Spinal cord (tissue), 9 donors: ENCODE measurements at regions not wholly inside any gene's neighbourhood (a gene's known extent, or its start where the extent isn't known, plus 50 kb on each side); places are given as distances from the start of the nearest gene placed in this dataset.
A peak's percentile ranks its signal among the peaks of the same experiment; 100 is the strongest.

Experiments
- DNase-seq, 6 donors: peaks; one replicate each; pipeline versions ENCODE4 v3.0.0 to v3.0.0-alpha.2; 2013 to 2015; ENCODE audit warnings: low spot score in 6 of 6, low read depth in 4 of 6
- H3K27ac ChIP-seq: one replicate; pipeline ENCODE4 v1.5.1; 2013; ENCODE audit warnings: low read depth, low read length, control low read depth
- H3K27me3 ChIP-seq: one replicate; pipeline ENCODE4 v1.6.1; 2013; ENCODE audit warnings: low read length; ENCODE audit not compliant: control insufficient read depth, insufficient read depth
- H3K36me3 ChIP-seq: one replicate; pipeline ENCODE4 v1.6.1; 2013; ENCODE audit warnings: low read length; ENCODE audit not compliant: control insufficient read depth, insufficient read depth
- H3K4me1 ChIP-seq: one replicate; pipeline ENCODE4 v1.6.1; 2013; ENCODE audit warnings: low read length; ENCODE audit not compliant: control insufficient read depth, insufficient read depth
- H3K4me3 ChIP-seq: one replicate; pipeline ENCODE4 v1.5.1; 2013; ENCODE audit warnings: low read depth, low read length, control low read depth
- H3K9me3 ChIP-seq: one replicate; pipeline ENCODE4 v1.6.1; 2013; ENCODE audit warnings: low read length; ENCODE audit not compliant: control insufficient read depth, insufficient read depth
- WGBS: methylation state at CpG from one replicate; pipeline ENCODE4 v1.1.5; 2013; ENCODE audit warnings: missing lambda C conversion rate; ENCODE audit not compliant: insufficient coverage; 5-methylcytosine and 5-hydroxymethylcytosine counted together
- donor health status: healthy.

- no peaks in the 10 kb centered on the region for H3K9me3 ChIP-seq
- no peaks in the 10 kb centered on the region for H3K27me3 ChIP-seq
- no peak overlapping the region for H3K4me3 ChIP-seq
- WGBS, result 39% methylated on average over 2 of the region's 3 CpGs
- H3K4me1 ChIP-seq, result peaks cover 12% of the 10 kb centered on the region
- no peak for DNase-seq
- no peaks in the 10 kb centered on the region for H3K36me3 ChIP-seq
- no peak overlapping the region for H3K27ac ChIP-seq
Measured at GRCh38 chr5:74316064-74316603, 324.4 kb downstream of the ENC1 start.

GRCh38 chr5:74314906-74315305 lies 325.6 kb downstream of the ENC1 start:
- Histone ChIP-seq H3K9me3 (no peaks in the 10 kb centered on the region), H3K36me3 (no peaks in the 10 kb centered on the region), H3K27me3 (no peaks in the 10 kb centered on the region), H3K4me3 (no peak overlapping the region), H3K27ac (no peak overlapping the region), H3K4me1 (peaks cover 12% of the 10 kb centered on the region)
- DNase-seq, result no peak

- Histone ChIP-seq H3K36me3 (no peaks in the 10 kb centered on the region), H3K4me1 (peaks cover 12% of the 10 kb centered on the region), H3K27ac (no peak overlapping the region), H3K27me3 (no peaks in the 10 kb centered on the region), H3K9me3 (no peaks in the 10 kb centered on the region), H3K4me3 (no peak overlapping the region)
- WGBS, result 67% methylated on average over 1 of the region's 5 CpGs
- DNase-seq, result peak in 1 of 6 donors; percentile 85
Measured at GRCh38 chr5:74313896-74314295, 326.6 kb downstream of the ENC1 start.

- WGBS, result 89% methylated on average over 1 of the region's 2 CpGs
- H3K9me3 ChIP-seq, result no peaks in the 10 kb centered on the region
- no peak overlapping the region for H3K4me3 ChIP-seq
- H3K27me3 ChIP-seq, result no peaks in the 10 kb centered on the region
- no peak overlapping the region for H3K27ac ChIP-seq
- no peaks in the 10 kb centered on the region for H3K36me3 ChIP-seq
- peaks cover 12% of the 10 kb centered on the region for H3K4me1 ChIP-seq
- DNase-seq, result no peak
Measured at GRCh38 chr5:74312746-74313145, 327.8 kb downstream of the ENC1 start.

- WGBS, result no CpG with 5 or more reads among the region's 1 CpG
- no peak overlapping the region for H3K4me3 ChIP-seq
- no peaks in the 10 kb centered on the region for H3K36me3 ChIP-seq
- DNase-seq, result no peak
- peak overlapping the region; percentile 61 for H3K27ac ChIP-seq
- peaks cover 12% of the 10 kb centered on the region for H3K4me1 ChIP-seq
- H3K27me3 ChIP-seq, result no peaks in the 10 kb centered on the region
- no peaks in the 10 kb centered on the region for H3K9me3 ChIP-seq
Measured at GRCh38 chr5:74311961-74312360, 328.6 kb downstream of the ENC1 start.

GRCh38 chr5:74310997-74311930 lies 329.3 kb downstream of the ENC1 start:
- H3K4me3 ChIP-seq, result no peak overlapping the region
- H3K9me3 ChIP-seq, result no peaks in the 10 kb centered on the region
- no peaks in the 10 kb centered on the region for H3K36me3 ChIP-seq
- H3K27me3 ChIP-seq, result no peaks in the 10 kb centered on the region
- WGBS, result 64% methylated on average over 2 of the region's 8 CpGs
- peaks cover 8% of the 10 kb centered on the region for H3K4me1 ChIP-seq
- peak in 2 of 6 donors; percentile 40 to 79 for DNase-seq
- peak overlapping the region; percentile 3 for H3K27ac ChIP-seq

GRCh38 chr5:74310386-74310785 lies 330.1 kb downstream of the ENC1 start:
- no peak overlapping the region for H3K4me3 ChIP-seq
- H3K27ac ChIP-seq, result no peak overlapping the region
- DNase-seq, result no peak
- no peaks in the 10 kb centered on the region for H3K36me3 ChIP-seq
- no peaks in the 10 kb centered on the region for H3K9me3 ChIP-seq
- no CpG with 5 or more reads among the region's 3 CpGs for WGBS
- H3K27me3 ChIP-seq, result no peaks in the 10 kb centered on the region
- peaks cover 4% of the 10 kb centered on the region for H3K4me1 ChIP-seq

GRCh38 chr5:74309050-74309449 lies 331.5 kb downstream of the ENC1 start:
- Histone ChIP-seq H3K4me1 (peaks cover 4% of the 10 kb centered on the region), H3K27ac (no peak overlapping the region)

GRCh38 chr5:74306845-74307244 lies 333.7 kb downstream of the ENC1 start:
- H3K27ac ChIP-seq, result no peak overlapping the region
- H3K4me3 ChIP-seq, result no peak overlapping the region
- WGBS, result no CpG with 5 or more reads among the region's 2 CpGs
- no peaks in the 10 kb centered on the region for H3K27me3 ChIP-seq
- no peaks in the 10 kb centered on the region for H3K4me1 ChIP-seq
- H3K9me3 ChIP-seq, result no peaks in the 10 kb centered on the region
- H3K36me3 ChIP-seq, result no peaks in the 10 kb centered on the region
- no peak for DNase-seq

More at GRCh38 chr5:74309050-74309449, 331.5 kb downstream of the ENC1 start:
- no peaks in the 10 kb centered on the region for H3K27me3 ChIP-seq
- no peak for DNase-seq
- H3K36me3 ChIP-seq, result no peaks in the 10 kb centered on the region
- no peak overlapping the region for H3K4me3 ChIP-seq
- H3K9me3 ChIP-seq, result no peaks in the 10 kb centered on the region

- no peaks in the 10 kb centered on the region for H3K9me3 ChIP-seq
- no peaks in the 10 kb centered on the region for H3K36me3 ChIP-seq
- no peaks in the 10 kb centered on the region for H3K27me3 ChIP-seq
- H3K4me1 ChIP-seq, result no peaks in the 10 kb centered on the region
- no peak for DNase-seq
- no peak overlapping the region for H3K4me3 ChIP-seq
- WGBS, result no CpG with 5 or more reads among the region's 1 CpG
- no peak overlapping the region for H3K27ac ChIP-seq
Measured at GRCh38 chr5:74304536-74304935, 336.0 kb downstream of the ENC1 start.
